ENCODE measurements at regions not wholly inside any gene's neighbourhood (a gene's known extent, or its start where the extent isn't known, plus 50 kb on each side); places are given as distances from the start of the nearest gene placed in this dataset.

DNA sequence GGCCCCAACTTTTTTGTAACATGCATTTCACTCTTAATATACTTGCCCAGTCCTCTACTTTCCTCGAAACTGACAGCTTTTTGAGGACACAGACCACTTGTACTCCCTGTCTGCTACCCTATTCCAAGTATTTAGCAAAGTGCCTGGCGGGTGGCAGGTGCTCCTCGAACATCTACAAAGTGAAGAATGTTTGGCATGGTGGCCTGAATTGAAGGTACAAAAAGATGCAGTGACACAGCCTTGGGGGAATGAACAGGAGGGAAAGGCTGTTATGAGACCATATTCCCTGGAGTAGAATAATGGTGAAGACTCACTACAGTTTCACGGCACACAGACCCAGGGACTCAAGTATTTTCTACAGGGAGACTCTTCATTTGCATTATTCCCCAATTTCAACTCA, 590.9 kb downstream of the PRELID2 start:
- TF ChIP-seq POLR2AphosphoS5 (IDR thresholded peaks at IDR 0.05; ENCODE audit: insufficient read depth in 1 of 2, low read depth in 1 of 2) (no peak), POLR2A (IDR thresholded peaks at IDR 0.05) (no peak)
- TF ChIP-seq, protein P1, sequence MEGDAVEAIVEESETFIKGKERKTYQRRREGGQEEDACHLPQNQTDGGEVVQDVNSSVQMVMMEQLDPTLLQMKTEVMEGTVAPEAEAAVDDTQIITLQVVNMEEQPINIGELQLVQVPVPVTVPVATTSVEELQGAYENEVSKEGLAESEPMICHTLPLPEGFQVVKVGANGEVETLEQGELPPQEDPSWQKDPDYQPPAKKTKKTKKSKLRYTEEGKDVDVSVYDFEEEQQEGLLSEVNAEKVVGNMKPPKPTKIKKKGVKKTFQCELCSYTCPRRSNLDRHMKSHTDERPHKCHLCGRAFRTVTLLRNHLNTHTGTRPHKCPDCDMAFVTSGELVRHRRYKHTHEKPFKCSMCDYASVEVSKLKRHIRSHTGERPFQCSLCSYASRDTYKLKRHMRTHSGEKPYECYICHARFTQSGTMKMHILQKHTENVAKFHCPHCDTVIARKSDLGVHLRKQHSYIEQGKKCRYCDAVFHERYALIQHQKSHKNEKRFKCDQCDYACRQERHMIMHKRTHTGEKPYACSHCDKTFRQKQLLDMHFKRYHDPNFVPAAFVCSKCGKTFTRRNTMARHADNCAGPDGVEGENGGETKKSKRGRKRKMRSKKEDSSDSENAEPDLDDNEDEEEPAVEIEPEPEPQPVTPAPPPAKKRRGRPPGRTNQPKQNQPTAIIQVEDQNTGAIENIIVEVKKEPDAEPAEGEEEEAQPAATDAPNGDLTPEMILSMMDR (IDR thresholded peaks at IDR 0.05) = no peak

All from vagina (tissue), 2 donors.